ENCODE measurements at regions not wholly inside any gene's neighbourhood (a gene's known extent, or its start where the extent isn't known, plus 50 kb on each side); places are given as distances from the start of the nearest gene placed in this dataset.
"Not testable (repeated sequence)": the region's sequence is repeated elsewhere in the genome, so short reads cannot be mapped to it uniquely, and the experiment has no call there.

- H3K27me3 Mint-ChIP-seq (ENCODE audit: low read depth); DNase-seq (ENCODE audit: low spot score); H3K27ac Mint-ChIP-seq; H3K4me1 Mint-ChIP-seq (ENCODE audit: low read depth); H3K36me3 Mint-ChIP-seq (ENCODE audit: low read depth); intact Hi-C loops (cut with micrococcal nuclease); H3K4me3 Mint-ChIP-seq (ENCODE audit: low read depth): not testable (repeated sequence)
- peaks cover 48% of the 10 kb centered on the region for H3K9me3 Mint-ChIP-seq
Measured at GRCh38 chr4:187408447-187408846, 587.1 kb upstream of the ZFP42 start.

DNA sequence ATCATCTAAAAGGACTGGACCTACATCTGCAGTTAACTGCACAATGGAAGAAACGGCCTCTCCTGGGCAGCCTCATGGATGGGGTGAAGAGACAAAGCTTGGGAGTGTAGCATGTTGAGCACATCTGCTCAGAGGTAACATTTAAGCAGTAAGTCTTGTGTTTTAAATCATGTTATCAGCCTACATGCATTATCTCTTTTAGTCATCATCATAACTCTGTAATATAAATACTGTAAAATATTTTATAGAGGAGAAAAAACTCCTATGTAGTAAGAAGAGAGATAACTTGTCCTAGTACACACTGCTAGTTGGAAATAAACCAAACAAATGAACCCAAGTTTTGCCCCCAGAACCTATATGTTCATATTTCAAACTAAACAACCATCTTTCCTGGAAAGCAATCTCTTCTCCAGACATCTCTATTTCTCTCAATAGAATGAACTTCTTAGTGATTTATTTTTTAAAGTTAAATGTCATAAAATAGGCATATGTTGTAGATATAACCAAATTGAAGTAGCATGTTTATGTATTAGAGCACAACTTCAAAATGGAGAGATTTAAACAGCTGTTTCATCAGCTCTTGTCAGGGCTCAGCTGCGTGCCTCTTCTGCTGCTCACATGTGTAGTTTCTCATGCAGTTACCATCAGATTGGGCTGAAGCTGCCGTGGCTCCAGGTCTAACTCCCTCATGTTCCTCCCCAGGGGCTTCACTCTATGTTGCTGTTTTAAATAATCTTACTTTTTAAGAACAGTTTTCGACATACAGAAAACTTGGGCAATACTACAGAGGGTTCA is 581.8 kb upstream of the ZFP42 start:
- no peak for DNase-seq (ENCODE audit: low spot score)
- Mint-ChIP-seq H3K4me3 (ENCODE audit: low read depth) (no peak overlapping the region), H3K27me3 (ENCODE audit: low read depth) (no peaks in the 10 kb centered on the region), H3K9me3 (peaks cover 21% of the 10 kb centered on the region), H3K4me1 (ENCODE audit: low read depth) (no peaks in the 10 kb centered on the region), H3K27ac (no peak overlapping the region), H3K36me3 (ENCODE audit: low read depth) (no peaks in the 10 kb centered on the region)
- intact Hi-C loops (cut with micrococcal nuclease) = no loop called here

- H3K27me3 Mint-ChIP-seq (ENCODE audit: low read depth) = no peaks in the 10 kb centered on the region
- no peak overlapping the region for H3K4me3 Mint-ChIP-seq (ENCODE audit: low read depth)
- H3K9me3 Mint-ChIP-seq = peaks cover 30% of the 10 kb centered on the region
- no peaks in the 10 kb centered on the region for H3K4me1 Mint-ChIP-seq (ENCODE audit: low read depth)
- intact Hi-C loops (cut with micrococcal nuclease) = no loop called here
- no peak overlapping the region for H3K27ac Mint-ChIP-seq
- no peak for DNase-seq (ENCODE audit: low spot score)
- H3K36me3 Mint-ChIP-seq (ENCODE audit: low read depth) = no peaks in the 10 kb centered on the region
Measured at GRCh38 chr4:187414716-187415115, 580.9 kb upstream of the ZFP42 start.

DNA sequence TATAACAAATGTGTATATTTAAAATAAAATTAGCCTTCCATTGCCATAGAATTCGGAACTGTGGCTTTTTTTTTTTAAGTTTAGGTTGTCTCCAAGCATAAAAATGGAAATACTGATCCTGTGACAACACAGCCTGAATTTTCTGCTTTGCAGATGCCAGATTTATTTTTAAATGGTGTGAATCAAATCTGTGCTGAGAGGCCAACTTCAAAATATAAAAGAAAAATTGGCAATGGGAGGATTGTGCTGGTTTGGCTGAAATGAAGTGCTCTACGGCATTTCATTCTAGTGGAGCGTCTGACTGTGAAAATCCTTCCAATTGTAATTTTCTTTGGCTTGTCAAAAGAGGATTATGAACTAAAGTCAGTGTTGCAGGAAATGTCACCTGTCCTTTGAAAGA is 580.3 kb upstream of the ZFP42 start:
- peaks cover 30% of the 10 kb centered on the region for H3K9me3 Mint-ChIP-seq

DNA sequence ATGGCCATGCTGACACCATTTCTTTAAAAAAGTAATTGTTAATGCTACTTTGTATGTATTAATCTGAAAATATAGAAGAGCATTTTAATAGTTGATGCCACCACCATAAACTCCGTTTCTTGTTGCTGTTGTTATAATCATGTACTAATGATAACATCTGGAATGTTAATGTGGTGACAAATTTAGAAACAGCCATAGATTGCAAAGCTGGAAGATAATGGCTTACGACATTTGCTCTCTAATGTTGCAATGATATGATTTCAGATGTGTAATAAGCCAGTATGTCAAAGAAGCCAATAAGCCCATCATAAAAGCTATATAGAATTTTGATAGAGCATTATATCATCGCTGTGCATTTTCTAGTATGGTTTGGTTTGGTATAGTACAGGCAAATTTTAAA is 579.4 kb upstream of the ZFP42 start:
- H3K9me3 Mint-ChIP-seq = peaks cover 30% of the 10 kb centered on the region
- no peaks in the 10 kb centered on the region for H3K4me1 Mint-ChIP-seq (ENCODE audit: low read depth)
- intact Hi-C loops (cut with micrococcal nuclease) = no loop called here
- H3K36me3 Mint-ChIP-seq (ENCODE audit: low read depth) = no peaks in the 10 kb centered on the region
- H3K27me3 Mint-ChIP-seq (ENCODE audit: low read depth) = no peaks in the 10 kb centered on the region
- H3K27ac Mint-ChIP-seq = no peak overlapping the region
- DNase-seq (ENCODE audit: low spot score) = no peak
- H3K4me3 Mint-ChIP-seq (ENCODE audit: low read depth) = no peak overlapping the region

More for the DNA sequence above, 580.3 kb upstream of the ZFP42 start:
- Mint-ChIP-seq H3K4me1 (ENCODE audit: low read depth) (no peaks in the 10 kb centered on the region), H3K4me3 (ENCODE audit: low read depth) (no peak overlapping the region), H3K27ac (no peak overlapping the region), H3K36me3 (ENCODE audit: low read depth) (no peaks in the 10 kb centered on the region), H3K27me3 (ENCODE audit: low read depth) (no peaks in the 10 kb centered on the region)
- intact Hi-C loops (cut with micrococcal nuclease) = no loop called here
- DNase-seq (ENCODE audit: low spot score) = no peak

GRCh38 chr4:187417721-187418120 is 577.9 kb upstream of the ZFP42 start:
- H3K36me3 Mint-ChIP-seq (ENCODE audit: low read depth) = no peaks in the 10 kb centered on the region
- no peak overlapping the region for H3K27ac Mint-ChIP-seq
- no peak overlapping the region for H3K4me3 Mint-ChIP-seq (ENCODE audit: low read depth)
- H3K9me3 Mint-ChIP-seq = peaks cover 28% of the 10 kb centered on the region
- no peaks in the 10 kb centered on the region for H3K4me1 Mint-ChIP-seq (ENCODE audit: low read depth)
- DNase-seq (ENCODE audit: low spot score) = no peak
- intact Hi-C loops (cut with micrococcal nuclease) = no loop called here
- no peaks in the 10 kb centered on the region for H3K27me3 Mint-ChIP-seq (ENCODE audit: low read depth)

- H3K36me3 Mint-ChIP-seq (ENCODE audit: low read depth) = no peaks in the 10 kb centered on the region
- no peaks in the 10 kb centered on the region for H3K4me1 Mint-ChIP-seq (ENCODE audit: low read depth)
- intact Hi-C loops (cut with micrococcal nuclease) = no loop called here
- peaks cover 30% of the 10 kb centered on the region for H3K9me3 Mint-ChIP-seq
- no peak overlapping the region for H3K27ac Mint-ChIP-seq
- DNase-seq (ENCODE audit: low spot score) = no peak
- H3K27me3 Mint-ChIP-seq (ENCODE audit: low read depth) = no peaks in the 10 kb centered on the region
- H3K4me3 Mint-ChIP-seq (ENCODE audit: low read depth) = no peak overlapping the region
Measured at GRCh38 chr4:187422655-187423054, 572.9 kb upstream of the ZFP42 start.

GRCh38 chr4:187424636-187425035 is 570.9 kb upstream of the ZFP42 start:
- H3K36me3 Mint-ChIP-seq (ENCODE audit: low read depth) = no peaks in the 10 kb centered on the region
- DNase-seq (ENCODE audit: low spot score) = no peak
- H3K9me3 Mint-ChIP-seq = peaks cover 31% of the 10 kb centered on the region
- intact Hi-C loops (cut with micrococcal nuclease) = no loop called here
- H3K4me3 Mint-ChIP-seq (ENCODE audit: low read depth) = no peak overlapping the region
- no peak overlapping the region for H3K27ac Mint-ChIP-seq
- H3K4me1 Mint-ChIP-seq (ENCODE audit: low read depth) = no peaks in the 10 kb centered on the region
- no peaks in the 10 kb centered on the region for H3K27me3 Mint-ChIP-seq (ENCODE audit: low read depth)

DNA sequence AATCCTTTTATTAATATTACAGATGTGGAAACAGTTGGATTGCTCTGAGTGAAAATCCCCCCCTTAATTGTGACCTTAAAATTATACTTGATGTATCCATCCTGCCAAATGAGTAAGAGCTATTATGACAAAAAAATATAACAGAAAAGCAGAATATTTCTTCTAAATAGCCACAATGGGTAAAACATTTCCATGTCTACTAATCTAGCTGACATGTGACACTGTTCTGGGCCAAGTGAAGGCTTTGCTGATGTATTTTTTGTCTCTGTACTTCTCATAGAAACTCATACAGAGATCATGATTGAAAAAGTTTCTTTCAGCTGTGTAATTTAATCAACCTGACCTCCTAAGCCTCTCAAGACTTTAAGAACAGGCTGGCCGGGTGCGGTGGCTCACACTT is 569.1 kb upstream of the ZFP42 start:
- Mint-ChIP-seq H3K9me3 (peaks cover 38% of the 10 kb centered on the region), H3K27ac (no peak overlapping the region), H3K27me3 (ENCODE audit: low read depth) (no peaks in the 10 kb centered on the region), H3K4me3 (ENCODE audit: low read depth) (no peak overlapping the region), H3K36me3 (ENCODE audit: low read depth) (no peaks in the 10 kb centered on the region), H3K4me1 (ENCODE audit: low read depth) (no peaks in the 10 kb centered on the region)
- no peak for DNase-seq (ENCODE audit: low spot score)
- intact Hi-C loops (cut with micrococcal nuclease) = no loop called here

DNA sequence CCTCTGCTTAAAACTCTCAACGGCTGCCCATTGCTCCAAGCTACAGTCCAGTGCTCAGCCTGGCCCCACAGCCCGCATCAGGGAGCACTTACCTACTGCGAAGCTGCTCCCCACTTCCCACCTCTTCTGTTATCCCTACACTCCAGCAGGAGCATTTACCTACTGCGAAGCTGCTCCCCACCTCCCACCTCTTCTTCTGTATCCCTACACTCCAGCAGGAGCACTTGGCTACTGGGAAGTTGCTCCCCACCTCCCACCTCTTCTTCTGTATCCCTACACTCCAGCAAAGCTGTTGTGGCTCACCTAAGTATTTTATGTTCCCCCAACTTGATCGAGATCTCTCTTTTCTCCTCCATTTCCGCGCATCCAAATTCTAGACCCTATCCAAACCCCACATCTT is 563.3 kb upstream of the ZFP42 start:
- Mint-ChIP-seq H3K27ac (no peak overlapping the region), H3K27me3 (ENCODE audit: low read depth) (no peaks in the 10 kb centered on the region), H3K4me1 (ENCODE audit: low read depth) (no peaks in the 10 kb centered on the region), H3K4me3 (ENCODE audit: low read depth) (no peak overlapping the region), H3K9me3 (peaks cover 35% of the 10 kb centered on the region), H3K36me3 (ENCODE audit: low read depth) (no peaks in the 10 kb centered on the region)
- intact Hi-C loops (cut with micrococcal nuclease) = no loop called here
- DNase-seq (ENCODE audit: low spot score) = no peak

DNA sequence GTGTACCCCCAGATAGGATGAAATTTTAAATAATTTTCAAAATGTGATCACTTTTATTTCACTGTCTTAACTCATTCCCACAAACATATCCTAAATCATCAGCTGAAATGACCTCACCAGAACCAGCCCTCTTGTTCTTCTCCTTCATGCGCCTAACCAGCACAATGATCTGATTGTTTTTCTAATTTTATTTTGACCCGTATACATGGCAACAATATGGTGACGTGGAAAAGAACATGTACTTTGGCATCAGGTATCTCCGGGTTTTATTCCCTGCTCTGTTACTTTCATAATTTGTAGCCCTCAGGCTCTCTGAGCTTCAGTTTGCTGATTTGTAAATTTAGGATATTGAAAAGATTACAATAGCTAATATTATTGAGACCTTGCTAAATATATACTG is 562.4 kb upstream of the ZFP42 start:
- Mint-ChIP-seq H3K36me3 (ENCODE audit: low read depth) (no peaks in the 10 kb centered on the region), H3K4me1 (ENCODE audit: low read depth) (no peaks in the 10 kb centered on the region), H3K9me3 (peaks cover 37% of the 10 kb centered on the region), H3K4me3 (ENCODE audit: low read depth) (no peak overlapping the region), H3K27ac (no peak overlapping the region), H3K27me3 (ENCODE audit: low read depth) (no peaks in the 10 kb centered on the region)
- DNase-seq (ENCODE audit: low spot score) = no peak
- intact Hi-C loops (cut with micrococcal nuclease) = no loop called here

- H3K9me3 Mint-ChIP-seq = peaks cover 30% of the 10 kb centered on the region
- no peaks in the 10 kb centered on the region for H3K36me3 Mint-ChIP-seq (ENCODE audit: low read depth)
- no peaks in the 10 kb centered on the region for H3K27me3 Mint-ChIP-seq (ENCODE audit: low read depth)
- H3K4me1 Mint-ChIP-seq (ENCODE audit: low read depth) = no peaks in the 10 kb centered on the region
- no peak for DNase-seq (ENCODE audit: low spot score)
- intact Hi-C loops (cut with micrococcal nuclease) = no loop called here
- H3K27ac Mint-ChIP-seq = no peak overlapping the region
- no peak overlapping the region for H3K4me3 Mint-ChIP-seq (ENCODE audit: low read depth)
Measured at GRCh38 chr4:187436251-187436650, 559.3 kb upstream of the ZFP42 start.

GRCh38 chr4:187444061-187444460 is 551.5 kb upstream of the ZFP42 start:
- H3K9me3 Mint-ChIP-seq = peaks cover 37% of the 10 kb centered on the region
- no peak for DNase-seq (ENCODE audit: low spot score)
- no peaks in the 10 kb centered on the region for H3K4me1 Mint-ChIP-seq (ENCODE audit: low read depth)
- H3K36me3 Mint-ChIP-seq (ENCODE audit: low read depth) = no peaks in the 10 kb centered on the region
- no peak overlapping the region for H3K27ac Mint-ChIP-seq
- H3K27me3 Mint-ChIP-seq (ENCODE audit: low read depth) = no peaks in the 10 kb centered on the region
- no peak overlapping the region for H3K4me3 Mint-ChIP-seq (ENCODE audit: low read depth)
- intact Hi-C loops (cut with micrococcal nuclease) = no loop called here

DNA sequence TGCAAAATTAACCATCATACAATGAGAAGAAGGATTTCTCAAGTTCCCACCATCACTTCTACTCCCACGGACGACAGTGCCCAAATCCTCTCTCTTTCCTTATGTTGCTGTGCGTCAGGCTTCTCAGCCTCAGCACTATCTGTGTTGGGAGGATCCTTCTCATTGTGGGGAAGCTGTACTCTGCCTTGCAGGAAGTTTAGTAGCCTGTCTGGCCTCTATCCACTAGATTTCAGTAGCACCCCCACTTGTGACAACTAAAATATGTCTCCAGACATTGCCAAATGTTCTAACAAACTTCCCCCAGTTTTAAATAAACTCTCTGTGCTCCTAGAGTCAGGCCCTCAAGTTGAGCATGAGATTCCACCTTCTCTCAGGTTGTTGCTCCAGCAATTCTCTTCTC is 545.9 kb upstream of the ZFP42 start:
- intact Hi-C loops (cut with micrococcal nuclease) = no loop called here

More for the DNA sequence above, 545.9 kb upstream of the ZFP42 start:
- Mint-ChIP-seq H3K4me3 (ENCODE audit: low read depth) (no peak overlapping the region), H3K27ac (no peak overlapping the region), H3K36me3 (ENCODE audit: low read depth) (no peaks in the 10 kb centered on the region), H3K9me3 (peaks cover 17% of the 10 kb centered on the region), H3K27me3 (ENCODE audit: low read depth) (no peaks in the 10 kb centered on the region), H3K4me1 (ENCODE audit: low read depth) (no peaks in the 10 kb centered on the region)
- no peak for DNase-seq (ENCODE audit: low spot score)

All from activated T-helper 2 cell treated with anti-CD3 and anti-CD28 coated beads, Interferon-gamma antibody, Interleukin-2, Interleukin-4, amounts not matched to agents 10 μg/mL and 5 μg/mL and 100 μg/mL, durations not matched to agents 14 hours and 24 hours and 36 hours (primary cell).